Nephron progenitor cell (in vitro differentiated cells): ENCODE measurements at regions not wholly inside any gene's neighbourhood (a gene's known extent, or its start where the extent isn't known, plus 50 kb on each side); places are given as distances from the start of the nearest gene placed in this dataset.

ENCODE experiments used
- DNase-seq: peaks from one replicate; pipeline ENCODE4 v3.0.0; 2021
- H3K27ac Mint-ChIP-seq: 2 replicates; pipeline ENCODE4 v1.8.0; 2021; ENCODE audit warnings: mild to moderate bottlenecking, moderate library complexity, mixed read lengths
- H3K27me3 Mint-ChIP-seq: 2 replicates; pipeline ENCODE4 v1.8.0; 2021; ENCODE audit warnings: mild to moderate bottlenecking, low read depth, mixed read lengths; ENCODE audit not compliant: poor library complexity
- H3K36me3 Mint-ChIP-seq: 2 replicates; pipeline ENCODE4 v1.8.0; 2021; ENCODE audit warnings: low read depth, mixed read lengths
- H3K4me1 Mint-ChIP-seq: 2 replicates; pipeline ENCODE4 v1.8.0; 2021; ENCODE audit warnings: mixed read lengths
- H3K4me3 Mint-ChIP-seq: 2 replicates; pipeline ENCODE4 v1.8.0; 2021; ENCODE audit warnings: mild to moderate bottlenecking, moderate library complexity, mixed read lengths
- H3K9me3 Mint-ChIP-seq: 2 replicates; pipeline ENCODE4 v1.8.0; 2021; ENCODE audit warnings: mild to moderate bottlenecking, moderate library complexity, mixed read lengths
- CTCF ChIP-seq: fragments of 200-600 bp; sonication (generic); IDR thresholded peaks from 2 replicates; pipeline ENCODE4 v1.5.0; 2021; ENCODE audit warnings: antibody characterized with exemption

DNA sequence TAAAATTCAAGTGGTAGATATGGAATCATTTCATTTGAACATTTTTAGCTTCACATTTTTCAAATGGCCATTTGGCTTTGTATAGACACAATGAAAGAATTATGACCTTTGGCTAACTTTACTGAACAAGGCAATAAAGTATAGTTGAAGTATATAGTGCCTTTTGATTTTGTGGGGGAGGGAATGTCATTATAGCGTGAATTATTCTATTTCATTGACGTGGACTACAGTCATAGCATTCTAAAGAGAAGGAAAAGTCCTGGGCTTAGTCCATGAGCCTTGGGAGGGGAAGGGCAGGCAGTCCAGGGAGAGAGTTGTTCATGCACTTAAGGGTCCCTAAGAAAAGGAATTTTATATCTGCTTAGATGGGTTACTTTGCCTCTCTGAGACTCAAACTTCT, 181.4 kb upstream of the GPR26 start:
- Mint-ChIP-seq H3K36me3 (no peaks in the 10 kb centered on the region), H3K4me1 (peaks cover 31% of the 10 kb centered on the region), H3K4me3 (no peak overlapping the region), H3K27me3 (peaks cover 25% of the 10 kb centered on the region), H3K9me3 (no peaks in the 10 kb centered on the region), H3K27ac (no peak overlapping the region)
- TF ChIP-seq CTCF: no peak
- no peak for DNase-seq

DNA sequence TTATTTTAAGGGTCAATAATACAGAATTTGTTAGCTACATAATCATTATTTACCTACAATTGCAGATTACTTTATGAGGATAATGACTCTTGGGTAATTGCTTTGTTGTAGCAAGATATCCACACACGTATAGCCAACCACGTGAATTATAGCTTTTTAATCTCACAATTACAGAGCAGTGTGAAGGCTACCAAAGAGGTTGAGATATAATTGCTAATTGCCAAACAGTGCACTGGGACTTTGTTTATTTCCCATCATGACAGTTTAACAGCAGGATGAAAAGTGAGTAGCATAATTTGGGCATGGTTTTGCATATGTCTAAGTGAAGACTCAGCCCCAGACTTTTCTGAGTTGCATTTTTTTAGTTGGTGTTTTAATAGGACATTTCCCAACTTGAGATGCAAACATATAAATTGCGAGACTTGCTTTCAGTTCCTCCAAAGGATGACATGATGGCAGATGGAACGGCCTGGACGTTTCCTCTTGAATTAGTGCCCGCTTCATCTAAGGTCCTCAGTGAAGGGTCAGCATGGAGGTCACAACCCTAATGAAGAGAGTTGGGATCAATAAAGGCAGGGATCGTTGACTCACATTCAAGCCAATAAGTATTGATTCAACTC, 180.7 kb upstream of the GPR26 start:
- Mint-ChIP-seq H3K27ac (no peak overlapping the region), H3K9me3 (no peaks in the 10 kb centered on the region), H3K4me3 (no peak overlapping the region), H3K27me3 (peaks cover 20% of the 10 kb centered on the region), H3K36me3 (no peaks in the 10 kb centered on the region), H3K4me1 (peaks cover 26% of the 10 kb centered on the region)
- DNase-seq: no peak
- TF ChIP-seq CTCF: no peak

- H3K36me3 Mint-ChIP-seq: no peaks in the 10 kb centered on the region
- DNase-seq: no peak
- H3K9me3 Mint-ChIP-seq: no peaks in the 10 kb centered on the region
- TF ChIP-seq CTCF: no peak
- peaks cover 25% of the 10 kb centered on the region for H3K27me3 Mint-ChIP-seq
- H3K4me3 Mint-ChIP-seq: no peak overlapping the region
- no peak overlapping the region for H3K27ac Mint-ChIP-seq
- H3K4me1 Mint-ChIP-seq: peaks cover 25% of the 10 kb centered on the region
Measured at GRCh38 chr10:123488436-123488835, 177.7 kb upstream of the GPR26 start.

DNA sequence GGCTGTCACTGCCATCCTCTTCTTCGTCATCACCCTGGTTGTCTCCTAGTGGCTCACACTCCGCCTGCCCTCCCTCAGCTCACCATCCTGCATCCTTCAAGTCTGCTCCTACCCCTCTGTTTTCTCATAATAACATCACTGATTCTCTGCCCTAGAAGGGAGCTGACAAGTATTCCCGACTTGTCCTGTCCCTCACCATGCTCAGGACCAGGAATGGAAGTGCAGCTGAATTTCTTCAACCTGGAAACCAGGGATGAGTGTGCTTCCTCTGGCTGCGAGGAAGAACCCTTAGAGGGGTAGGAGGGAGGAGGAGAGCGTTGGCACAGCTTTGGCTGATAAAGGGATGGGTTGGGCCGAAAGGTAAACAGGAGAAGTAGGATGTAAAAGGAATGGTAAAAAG, 174.8 kb upstream of the GPR26 start:
- DNase-seq: no peak
- no peak for TF ChIP-seq CTCF
- H3K9me3 Mint-ChIP-seq: no peaks in the 10 kb centered on the region
- peaks cover 26% of the 10 kb centered on the region for H3K27me3 Mint-ChIP-seq
- H3K4me1 Mint-ChIP-seq: peaks cover 18% of the 10 kb centered on the region
- peak overlapping the region; percentile 43 for H3K4me3 Mint-ChIP-seq
- no peaks in the 10 kb centered on the region for H3K36me3 Mint-ChIP-seq
- no peak overlapping the region for H3K27ac Mint-ChIP-seq

DNA sequence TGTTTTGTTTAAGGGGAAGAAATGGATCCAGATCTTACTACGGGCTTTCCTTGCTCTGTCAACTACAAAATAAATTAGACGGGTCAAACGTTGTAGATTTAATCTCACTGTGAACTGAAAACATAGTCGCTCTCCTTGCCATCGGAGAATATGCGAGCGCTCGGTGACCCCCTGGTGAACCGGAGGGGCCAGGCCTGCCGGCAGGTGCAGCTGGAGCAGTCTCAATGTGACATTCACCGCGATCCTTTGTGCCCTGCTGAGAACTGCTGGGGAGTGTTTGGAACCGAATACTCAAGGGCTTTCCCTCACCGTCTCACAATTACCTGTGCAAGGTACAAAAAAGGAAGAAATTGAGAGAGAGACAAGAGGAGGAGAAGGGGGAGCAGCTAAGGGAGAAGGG, 174.1 kb upstream of the GPR26 start:
- peaks cover 26% of the 10 kb centered on the region for H3K27me3 Mint-ChIP-seq

More for the DNA sequence above, 174.1 kb upstream of the GPR26 start:
- H3K4me1 Mint-ChIP-seq: peaks cover 19% of the 10 kb centered on the region
- DNase-seq: no peak
- TF ChIP-seq CTCF: no peak
- no peaks in the 10 kb centered on the region for H3K9me3 Mint-ChIP-seq
- no peak overlapping the region for H3K4me3 Mint-ChIP-seq
- H3K36me3 Mint-ChIP-seq: no peaks in the 10 kb centered on the region
- no peak overlapping the region for H3K27ac Mint-ChIP-seq
